Activated T-cell treated with anti-CD3 and anti-CD28 coated beads, Interleukin-2, amount 50 U/mL, for 72 hours (primary cell): ENCODE measurements at regions not wholly inside any gene's neighbourhood (a gene's known extent, or its start where the extent isn't known, plus 50 kb on each side); places are given as distances from the start of the nearest gene placed in this dataset.

ENCODE experiments used
- ATAC-seq, 2 donors: fragments of 150-1000 bp; cut with Tn5 transposase; replicated peaks in 1 of 2; 2 replicates each; pipeline ENCODE4 v1.10.0; 2021; ENCODE audit warnings: moderate library complexity in 2 of 2, mild to moderate bottlenecking in 1 of 2
- DNase-seq, 2 donors: peaks; one replicate each; pipeline ENCODE4 v3.0.0; 2021 to 2022; ENCODE audit warnings: mixed read lengths in 1 of 2
- H3K27ac Mint-ChIP-seq: one replicate; pipeline ENCODE4 v1.8.0; 2022; ENCODE audit warnings: mild to moderate bottlenecking, moderate library complexity, mixed read lengths
- H3K27me3 Mint-ChIP-seq: one replicate; pipeline ENCODE4 v1.8.0; 2022; ENCODE audit warnings: low read depth, mixed read lengths
- H3K36me3 Mint-ChIP-seq, 2 donors: one replicate each; pipeline ENCODE4 v1.8.0; 2022; ENCODE audit warnings: mixed read lengths in 2 of 2, mild to moderate bottlenecking in 1 of 2; ENCODE audit not compliant: insufficient read depth in 2 of 2
- H3K4me1 Mint-ChIP-seq: one replicate; pipeline ENCODE4 v1.8.0; 2022; ENCODE audit warnings: low read depth, mixed read lengths
- H3K4me3 Mint-ChIP-seq, 2 donors: one replicate each; pipeline ENCODE4 v1.8.0; 2022; ENCODE audit warnings: mild to moderate bottlenecking in 2 of 2, mixed read lengths in 2 of 2, moderate library complexity in 2 of 2
- H3K9me3 Mint-ChIP-seq, 2 donors: one replicate each; pipeline ENCODE4 v1.8.0; 2022; ENCODE audit warnings: mixed read lengths in 2 of 2

DNA sequence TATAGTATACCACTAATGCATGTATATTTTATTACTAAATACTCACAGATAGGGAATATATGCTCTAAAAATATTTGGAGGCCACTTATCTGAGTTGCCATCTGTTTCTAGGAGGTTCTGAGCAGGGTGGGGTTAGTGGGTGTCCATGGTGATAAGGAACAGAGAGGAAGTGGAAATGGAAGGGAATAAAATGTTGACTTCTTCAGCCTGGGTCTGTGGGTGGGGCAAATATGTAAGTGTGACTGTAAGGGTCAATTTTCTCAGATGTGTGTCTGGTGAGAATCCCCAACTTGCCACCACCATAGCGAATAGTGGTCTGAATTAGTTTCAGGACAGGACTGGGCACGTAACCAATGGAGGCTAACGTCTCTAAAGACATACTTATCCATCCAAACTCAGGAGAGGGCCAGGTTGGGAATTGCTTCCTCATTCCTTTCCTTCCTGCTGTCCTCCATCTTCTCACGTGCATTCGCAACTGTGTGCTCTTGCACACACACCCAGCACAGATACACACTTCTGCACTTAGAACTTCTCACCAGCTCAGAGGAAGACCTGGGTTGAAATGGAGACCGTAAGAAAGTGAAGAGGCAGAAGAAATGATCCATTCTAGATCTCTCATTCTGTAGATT, 54.2 kb upstream of the GZMB start:
- peaks cover 24% of the 10 kb centered on the region for H3K4me1 Mint-ChIP-seq

More for the DNA sequence above, 54.2 kb upstream of the GZMB start:
- no peaks in the 10 kb centered on the region for H3K36me3 Mint-ChIP-seq
- peaks cover 5% of the 10 kb centered on the region for H3K27me3 Mint-ChIP-seq
- no peak for ATAC-seq
- H3K9me3 Mint-ChIP-seq, result no peaks in the 10 kb centered on the region
- no peak for DNase-seq
- no peak overlapping the region for H3K27ac Mint-ChIP-seq
- H3K4me3 Mint-ChIP-seq, result no peak overlapping the region
